HepG2 (cell line): ENCODE measurements at regions not wholly inside any gene's neighbourhood (a gene's known extent, or its start where the extent isn't known, plus 50 kb on each side); places are given as distances from the start of the nearest gene placed in this dataset.

Source experiments
- AHR ChIP-seq: IDR thresholded peaks from 2 replicates; pipeline ENCODE4 v1.6.1; 2018; ENCODE audit warnings: missing genetic modification reagents, missing compliant biosample characterization
- ATF1 ChIP-seq: IDR thresholded peaks from 2 replicates; pipeline ENCODE4 v1.6.1; 2016; ENCODE audit warnings: mild to moderate bottlenecking, control low read depth
- CHD4 ChIP-seq: fragments of 200-600 bp; sonication (generic); IDR thresholded peaks from 2 replicates; pipeline ENCODE4 v1.7.0; 2017; ENCODE audit warnings: mild to moderate bottlenecking, low read length, borderline replicate concordance
- MAFG ChIP-seq: sonication (generic); formaldehyde crosslinking; IDR thresholded peaks from 2 replicates; pipeline ENCODE4 v1.5.1; 2020; ENCODE audit warnings: mild to moderate bottlenecking, missing genetic modification reagents
- MEF2D ChIP-seq: sonication (generic); formaldehyde crosslinking; IDR thresholded peaks from 2 replicates; pipeline ENCODE4 v1.5.1; 2020; ENCODE audit warnings: mild to moderate bottlenecking, missing genetic modification reagents
- MEIS1 ChIP-seq: sonication (generic); formaldehyde crosslinking; IDR thresholded peaks from 2 replicates; pipeline ENCODE4 v1.9.0; 2021; ENCODE audit warnings: mild to moderate bottlenecking, missing genetic modification reagents, moderate library complexity, borderline replicate concordance
- SATB2 ChIP-seq: sonication (generic); formaldehyde crosslinking; IDR thresholded peaks from 2 replicates; pipeline ENCODE4 v1.5.0; 2020; ENCODE audit warnings: missing genetic modification reagents
- SUZ12 ChIP-seq: fragments of 150-350 bp; IDR thresholded peaks from 2 replicates; pipeline ENCODE4 v1.6.1; 2014; ENCODE audit warnings: low read depth, low read length
- ZFP62 ChIP-seq: sonication (generic); formaldehyde crosslinking; IDR thresholded peaks from 2 replicates; pipeline ENCODE4 v1.4.0; 2020; ENCODE audit warnings: missing genetic modification reagents
- ZNF17 ChIP-seq: sonication (generic); formaldehyde crosslinking; IDR thresholded peaks from 2 replicates; pipeline ENCODE4 v1.5.0; 2020; ENCODE audit warnings: mild to moderate bottlenecking, missing genetic modification reagents
- ZNF260 ChIP-seq: sonication (generic); formaldehyde crosslinking; IDR thresholded peaks from 2 replicates; pipeline ENCODE4 v1.4.0; 2020; ENCODE audit warnings: missing genetic modification reagents, low read depth, mild to moderate bottlenecking, borderline replicate concordance
- ZNF773 ChIP-seq: sonication (generic); formaldehyde crosslinking; IDR thresholded peaks from 2 replicates; pipeline ENCODE4 v1.4.0; 2020; ENCODE audit warnings: missing genetic modification reagents, borderline replicate concordance
- ZNF788 ChIP-seq: sonication (generic); formaldehyde crosslinking; IDR thresholded peaks from 2 replicates; pipeline ENCODE4 v1.5.0; 2020; ENCODE audit warnings: mild to moderate bottlenecking, missing genetic modification reagents, borderline replicate concordance
- TF ChIP-seq, protein P1 (sequence below): sonication (generic); formaldehyde crosslinking; IDR thresholded peaks from 2 replicates; pipeline ENCODE4 v1.4.0; 2020; ENCODE audit warnings: mild to moderate bottlenecking, low read depth, missing genetic modification reagents
- TF ChIP-seq, protein P2 (sequence below): sonication (generic); formaldehyde crosslinking; IDR thresholded peaks from 2 replicates; pipeline ENCODE4 v1.8.0; 2022; ENCODE audit warnings: missing genetic modification reagents, mild to moderate bottlenecking, inconsistent platforms, borderline replicate concordance
- TF ChIP-seq, protein P3 (sequence below): sonication (generic); formaldehyde crosslinking; IDR thresholded peaks from 2 replicates; pipeline ENCODE4 v1.4.0; 2020; ENCODE audit warnings: mild to moderate bottlenecking, missing genetic modification reagents, borderline replicate concordance
- TF ChIP-seq, protein P4 (sequence below): sonication (generic); formaldehyde crosslinking; IDR thresholded peaks from 2 replicates; pipeline ENCODE4 v1.9.0; 2021; ENCODE audit warnings: missing genetic modification reagents, mild to moderate bottlenecking, borderline replicate concordance
- TF ChIP-seq, protein P5 (sequence below): sonication (generic); formaldehyde crosslinking; IDR thresholded peaks from 2 replicates; pipeline ENCODE4 v1.4.0; 2020; ENCODE audit warnings: missing genetic modification reagents, mild to moderate bottlenecking, borderline replicate concordance

DNA sequence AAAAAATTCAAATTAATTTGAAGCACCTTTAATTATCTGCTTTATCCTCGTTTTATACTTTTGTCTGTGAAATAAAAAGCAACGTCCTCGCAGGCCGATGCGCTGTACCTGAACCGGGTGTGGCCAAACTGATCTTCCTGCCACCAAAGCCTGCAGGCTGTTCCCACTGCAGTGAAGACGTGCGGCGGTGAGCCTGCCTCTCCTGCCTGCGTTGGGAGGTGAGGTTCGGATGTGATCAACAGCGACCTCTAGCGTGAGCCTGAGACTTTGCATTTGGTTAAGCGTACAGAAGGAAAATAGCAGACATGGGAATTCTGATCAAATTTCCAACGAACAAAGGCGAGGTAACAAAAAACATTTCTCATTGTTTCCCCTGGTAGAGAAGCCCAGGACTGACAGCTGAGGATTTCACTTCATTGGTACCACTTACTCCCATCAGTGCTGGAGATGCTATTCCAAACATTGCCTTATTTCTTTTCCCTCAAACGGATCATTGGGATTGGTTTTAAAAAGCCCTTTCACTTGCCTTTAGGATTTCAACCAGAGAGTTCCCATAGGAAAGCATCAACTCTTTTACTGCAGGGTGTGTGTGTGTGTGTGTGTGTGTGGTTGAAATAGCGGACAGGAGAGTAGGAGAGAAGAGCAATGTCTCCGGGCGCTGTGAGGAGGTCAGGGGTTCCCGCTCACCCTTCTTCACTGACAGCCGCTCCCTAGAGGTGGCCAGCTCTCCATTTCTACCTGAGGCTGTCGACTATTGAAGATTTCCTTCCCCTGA, 56.6 kb upstream of the CCN6 start (continued):
- TF ChIP-seq, protein P1, sequence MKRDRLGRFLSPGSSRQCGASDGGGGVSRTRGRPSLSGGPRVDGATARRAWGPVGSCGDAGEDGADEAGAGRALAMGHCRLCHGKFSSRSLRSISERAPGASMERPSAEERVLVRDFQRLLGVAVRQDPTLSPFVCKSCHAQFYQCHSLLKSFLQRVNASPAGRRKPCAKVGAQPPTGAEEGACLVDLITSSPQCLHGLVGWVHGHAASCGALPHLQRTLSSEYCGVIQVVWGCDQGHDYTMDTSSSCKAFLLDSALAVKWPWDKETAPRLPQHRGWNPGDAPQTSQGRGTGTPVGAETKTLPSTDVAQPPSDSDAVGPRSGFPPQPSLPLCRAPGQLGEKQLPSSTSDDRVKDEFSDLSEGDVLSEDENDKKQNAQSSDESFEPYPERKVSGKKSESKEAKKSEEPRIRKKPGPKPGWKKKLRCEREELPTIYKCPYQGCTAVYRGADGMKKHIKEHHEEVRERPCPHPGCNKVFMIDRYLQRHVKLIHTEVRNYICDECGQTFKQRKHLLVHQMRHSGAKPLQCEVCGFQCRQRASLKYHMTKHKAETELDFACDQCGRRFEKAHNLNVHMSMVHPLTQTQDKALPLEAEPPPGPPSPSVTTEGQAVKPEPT = 0 out of 2 replicates have a peak, but pooled peaks have one; percentile 30
- peak; percentile 66; the same call in 1 of the 2 replicates for TF ChIP-seq ZNF788 (CRISPR knock-in tag)
- TF ChIP-seq ZNF260 (CRISPR knock-in tag) = no peak
- TF ChIP-seq, protein P2, sequence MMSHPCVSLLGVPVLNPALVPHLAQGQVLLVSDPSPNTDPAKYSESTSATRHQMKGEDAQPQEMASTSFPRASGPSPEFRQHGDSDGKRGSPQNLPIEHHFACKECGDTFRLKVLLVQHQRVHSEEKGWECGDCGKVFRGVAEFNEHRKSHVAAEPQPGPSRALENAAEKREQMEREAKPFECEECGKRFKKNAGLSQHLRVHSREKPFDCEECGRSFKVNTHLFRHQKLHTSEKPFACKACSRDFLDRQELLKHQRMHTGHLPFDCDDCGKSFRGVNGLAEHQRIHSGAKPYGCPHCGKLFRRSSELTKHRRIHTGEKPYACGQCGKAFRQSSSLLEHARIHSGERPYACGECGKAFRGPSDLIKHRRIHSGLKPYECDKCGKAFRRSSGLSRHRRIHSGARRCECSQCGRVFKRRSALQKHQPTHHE (CRISPR knock-in tag) = no peak
- TF ChIP-seq MAFG = no peak
- TF ChIP-seq AHR (CRISPR knock-in tag) = no peak
- TF ChIP-seq ZNF17 (CRISPR knock-in tag) = no peak
- 0 out of 2 replicates have a peak, but pooled peaks have one; percentile 38 for TF ChIP-seq MEF2D (CRISPR knock-in tag)
- TF ChIP-seq, protein P3, sequence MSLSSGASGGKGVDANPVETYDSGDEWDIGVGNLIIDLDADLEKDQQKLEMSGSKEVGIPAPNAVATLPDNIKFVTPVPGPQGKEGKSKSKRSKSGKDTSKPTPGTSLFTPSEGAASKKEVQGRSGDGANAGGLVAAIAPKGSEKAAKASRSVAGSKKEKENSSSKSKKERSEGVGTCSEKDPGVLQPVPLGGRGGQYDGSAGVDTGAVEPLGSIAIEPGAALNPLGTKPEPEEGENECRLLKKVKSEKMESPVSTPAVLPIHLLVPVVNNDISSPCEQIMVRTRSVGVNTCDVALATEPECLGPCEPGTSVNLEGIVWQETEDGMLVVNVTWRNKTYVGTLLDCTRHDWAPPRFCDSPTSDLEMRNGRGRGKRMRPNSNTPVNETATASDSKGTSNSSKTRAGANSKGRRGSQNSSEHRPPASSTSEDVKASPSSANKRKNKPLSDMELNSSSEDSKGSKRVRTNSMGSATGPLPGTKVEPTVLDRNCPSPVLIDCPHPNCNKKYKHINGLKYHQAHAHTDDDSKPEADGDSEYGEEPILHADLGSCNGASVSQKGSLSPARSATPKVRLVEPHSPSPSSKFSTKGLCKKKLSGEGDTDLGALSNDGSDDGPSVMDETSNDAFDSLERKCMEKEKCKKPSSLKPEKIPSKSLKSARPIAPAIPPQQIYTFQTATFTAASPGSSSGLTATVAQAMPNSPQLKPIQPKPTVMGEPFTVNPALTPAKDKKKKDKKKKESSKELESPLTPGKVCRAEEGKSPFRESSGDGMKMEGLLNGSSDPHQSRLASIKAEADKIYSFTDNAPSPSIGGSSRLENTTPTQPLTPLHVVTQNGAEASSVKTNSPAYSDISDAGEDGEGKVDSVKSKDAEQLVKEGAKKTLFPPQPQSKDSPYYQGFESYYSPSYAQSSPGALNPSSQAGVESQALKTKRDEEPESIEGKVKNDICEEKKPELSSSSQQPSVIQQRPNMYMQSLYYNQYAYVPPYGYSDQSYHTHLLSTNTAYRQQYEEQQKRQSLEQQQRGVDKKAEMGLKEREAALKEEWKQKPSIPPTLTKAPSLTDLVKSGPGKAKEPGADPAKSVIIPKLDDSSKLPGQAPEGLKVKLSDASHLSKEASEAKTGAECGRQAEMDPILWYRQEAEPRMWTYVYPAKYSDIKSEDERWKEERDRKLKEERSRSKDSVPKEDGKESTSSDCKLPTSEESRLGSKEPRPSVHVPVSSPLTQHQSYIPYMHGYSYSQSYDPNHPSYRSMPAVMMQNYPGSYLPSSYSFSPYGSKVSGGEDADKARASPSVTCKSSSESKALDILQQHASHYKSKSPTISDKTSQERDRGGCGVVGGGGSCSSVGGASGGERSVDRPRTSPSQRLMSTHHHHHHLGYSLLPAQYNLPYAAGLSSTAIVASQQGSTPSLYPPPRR (CRISPR knock-in tag) = no peak
- TF ChIP-seq SATB2 (CRISPR knock-in tag) = no peak
- no peak for TF ChIP-seq MEIS1 (CRISPR knock-in tag)
- no peak for TF ChIP-seq SUZ12
- no peak for TF ChIP-seq ZNF773 (CRISPR knock-in tag)
- no peak for TF ChIP-seq ATF1
- TF ChIP-seq ZFP62 = no peak
- TF ChIP-seq, protein P4, sequence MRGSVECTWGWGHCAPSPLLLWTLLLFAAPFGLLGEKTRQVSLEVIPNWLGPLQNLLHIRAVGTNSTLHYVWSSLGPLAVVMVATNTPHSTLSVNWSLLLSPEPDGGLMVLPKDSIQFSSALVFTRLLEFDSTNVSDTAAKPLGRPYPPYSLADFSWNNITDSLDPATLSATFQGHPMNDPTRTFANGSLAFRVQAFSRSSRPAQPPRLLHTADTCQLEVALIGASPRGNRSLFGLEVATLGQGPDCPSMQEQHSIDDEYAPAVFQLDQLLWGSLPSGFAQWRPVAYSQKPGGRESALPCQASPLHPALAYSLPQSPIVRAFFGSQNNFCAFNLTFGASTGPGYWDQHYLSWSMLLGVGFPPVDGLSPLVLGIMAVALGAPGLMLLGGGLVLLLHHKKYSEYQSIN (CRISPR knock-in tag) = no peak
- TF ChIP-seq, protein P5, sequence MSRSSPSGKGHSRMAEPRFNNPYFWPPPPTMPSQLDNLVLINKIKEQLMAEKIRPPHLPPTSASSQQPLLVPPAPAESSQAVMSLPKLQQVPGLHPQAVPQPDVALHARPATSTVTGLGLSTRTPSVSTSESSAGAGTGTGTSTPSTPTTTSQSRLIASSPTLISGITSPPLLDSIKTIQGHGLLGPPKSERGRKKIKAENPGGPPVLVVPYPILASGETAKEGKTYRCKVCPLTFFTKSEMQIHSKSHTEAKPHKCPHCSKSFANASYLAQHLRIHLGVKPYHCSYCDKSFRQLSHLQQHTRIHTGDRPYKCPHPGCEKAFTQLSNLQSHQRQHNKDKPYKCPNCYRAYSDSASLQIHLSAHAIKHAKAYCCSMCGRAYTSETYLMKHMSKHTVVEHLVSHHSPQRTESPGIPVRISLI = no peak
- no peak for TF ChIP-seq CHD4
